ENCODE measurements at regions not wholly inside any gene's neighbourhood (a gene's known extent, or its start where the extent isn't known, plus 50 kb on each side); places are given as distances from the start of the nearest gene placed in this dataset.

DNA sequence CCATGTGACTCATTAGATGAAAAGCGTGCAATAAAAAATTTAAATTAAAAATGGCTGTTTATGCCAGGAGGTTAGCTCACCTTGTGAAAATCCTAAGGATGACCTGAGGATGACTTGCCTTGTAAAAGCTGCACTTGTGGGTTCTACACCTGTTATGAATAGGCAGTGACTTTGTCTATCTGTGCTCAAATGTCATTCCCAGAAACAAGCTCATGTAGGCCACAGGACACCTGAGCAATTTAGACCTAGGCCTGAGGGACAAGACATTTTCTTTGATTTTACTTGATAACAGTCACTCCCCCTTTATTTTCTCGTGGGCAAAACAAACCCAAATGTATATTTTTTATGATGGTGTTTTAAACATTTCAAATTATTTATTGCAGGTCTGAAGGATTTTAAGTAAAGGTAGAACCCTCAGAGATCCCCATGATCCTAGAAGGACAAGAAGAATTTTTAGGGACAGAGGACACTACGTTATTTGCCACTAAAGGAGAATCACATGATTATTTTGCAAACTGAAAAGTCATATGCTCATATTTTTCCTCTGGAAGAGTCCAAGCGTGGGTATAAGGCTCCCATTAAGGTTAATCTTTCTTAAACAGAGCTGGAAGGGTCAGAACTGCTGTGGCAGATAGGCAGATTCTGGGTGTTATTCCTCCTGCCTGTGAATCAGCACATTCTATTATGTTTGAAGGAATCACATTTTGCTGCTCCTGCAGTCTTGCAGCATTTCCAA, 277.5 kb upstream of the MAN1A1 start:
- TF ChIP-seq, protein P1, sequence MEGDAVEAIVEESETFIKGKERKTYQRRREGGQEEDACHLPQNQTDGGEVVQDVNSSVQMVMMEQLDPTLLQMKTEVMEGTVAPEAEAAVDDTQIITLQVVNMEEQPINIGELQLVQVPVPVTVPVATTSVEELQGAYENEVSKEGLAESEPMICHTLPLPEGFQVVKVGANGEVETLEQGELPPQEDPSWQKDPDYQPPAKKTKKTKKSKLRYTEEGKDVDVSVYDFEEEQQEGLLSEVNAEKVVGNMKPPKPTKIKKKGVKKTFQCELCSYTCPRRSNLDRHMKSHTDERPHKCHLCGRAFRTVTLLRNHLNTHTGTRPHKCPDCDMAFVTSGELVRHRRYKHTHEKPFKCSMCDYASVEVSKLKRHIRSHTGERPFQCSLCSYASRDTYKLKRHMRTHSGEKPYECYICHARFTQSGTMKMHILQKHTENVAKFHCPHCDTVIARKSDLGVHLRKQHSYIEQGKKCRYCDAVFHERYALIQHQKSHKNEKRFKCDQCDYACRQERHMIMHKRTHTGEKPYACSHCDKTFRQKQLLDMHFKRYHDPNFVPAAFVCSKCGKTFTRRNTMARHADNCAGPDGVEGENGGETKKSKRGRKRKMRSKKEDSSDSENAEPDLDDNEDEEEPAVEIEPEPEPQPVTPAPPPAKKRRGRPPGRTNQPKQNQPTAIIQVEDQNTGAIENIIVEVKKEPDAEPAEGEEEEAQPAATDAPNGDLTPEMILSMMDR (IDR thresholded peaks at IDR 0.05) = no peak
- no peak for TF ChIP-seq POLR2A (IDR thresholded peaks at IDR 0.05)

Data from Peyer's patch (tissue), 4 donors.